GM12892 (cell line): ENCODE measurements at regions not wholly inside any gene's neighbourhood (a gene's known extent, or its start where the extent isn't known, plus 50 kb on each side); places are given as distances from the start of the nearest gene placed in this dataset.

ENCODE experiments used
- POLR2A ChIP-seq: IDR thresholded peaks from 2 replicates; pipeline ENCODE4 v1.6.1; 2011; ENCODE audit warnings: low read depth, low read length, control low read depth
- POLR2AphosphoS5 ChIP-seq: IDR thresholded peaks from 2 replicates; pipeline ENCODE4 v1.6.1; 2011; ENCODE audit warnings: low read depth, low read length, control low read depth
- TAF1 ChIP-seq: IDR thresholded peaks from 2 replicates; pipeline ENCODE4 v1.6.1; 2011; ENCODE audit warnings: low read depth, mild to moderate bottlenecking, control low read depth, low read length, borderline replicate concordance

DNA sequence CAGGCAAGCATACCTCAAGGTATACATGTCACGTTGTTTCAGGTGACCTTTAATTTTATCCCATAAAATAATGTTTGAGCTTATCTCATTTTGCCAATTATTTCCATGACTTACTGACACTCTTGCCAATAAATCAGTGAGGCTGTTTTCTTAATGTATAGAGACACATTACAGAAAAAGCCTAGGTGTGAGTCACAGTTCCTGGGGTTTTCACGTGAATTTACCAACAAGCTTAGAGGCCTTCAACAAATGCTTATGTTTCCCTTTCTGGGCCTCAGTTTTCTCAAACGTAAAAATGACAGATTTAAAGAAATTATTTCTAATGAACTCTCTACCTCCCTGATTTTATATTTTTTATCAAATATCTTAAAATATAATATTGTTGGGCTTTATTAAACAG is 517.5 kb upstream of the SPHKAP start:
- TF ChIP-seq POLR2AphosphoS5, result no peak
- no peak for TF ChIP-seq TAF1
- TF ChIP-seq POLR2A, result no peak
